Cardiac muscle cell (in vitro differentiated cells and primary cell): ENCODE measurements at regions not wholly inside any gene's neighbourhood (a gene's known extent, or its start where the extent isn't known, plus 50 kb on each side); places are given as distances from the start of the nearest gene placed in this dataset.

ENCODE experiments used
- DNase-seq, 2 donors: peaks; one replicate each; pipeline versions ENCODE4 v3.0.0 to v3.0.0-alpha.2; 2010 to 2017; ENCODE audit warnings: low read depth in 1 of 2, low spot score in 1 of 2
- H3K27ac ChIP-seq: fragments of 200-600 bp; sonication (generic); 2 replicates; pipeline ENCODE4 v1.5.1; 2016
- H3K27me3 ChIP-seq: fragments of 200-600 bp; sonication (generic); 2 replicates; pipeline ENCODE4 v1.6.0; 2016; ENCODE audit warnings: control low read depth
- H3K36me3 ChIP-seq: fragments of 200-600 bp; sonication (generic); 2 replicates; pipeline ENCODE4 v1.5.1; 2016; ENCODE audit warnings: control low read depth
- H3K4me1 ChIP-seq: fragments of 200-600 bp; sonication (generic); 2 replicates; pipeline ENCODE4 v1.8.1; 2017; ENCODE audit warnings: low read depth, mild to moderate bottlenecking, mixed run types
- H3K4me3 ChIP-seq: fragments of 200-600 bp; sonication (generic); 2 replicates; pipeline ENCODE4 v1.5.1; 2016; ENCODE audit warnings: mild to moderate bottlenecking
- H3K9me3 ChIP-seq: fragments of 200-600 bp; sonication (generic); 2 replicates; pipeline ENCODE4 v1.5.1; 2017; ENCODE audit warnings: low read depth, mild to moderate bottlenecking, control low read depth
- CTCF ChIP-seq: IDR thresholded peaks from 2 replicates; pipeline ENCODE4 v1.5.1; 2012; ENCODE audit warnings: low read depth, mild to moderate bottlenecking, low read length

- DNase-seq, result no peak
- H3K27ac ChIP-seq, result no peak overlapping the region
Observed at GRCh38 chr9:118384531-118385100, 680.4 kb downstream of the TLR4 start.

GRCh38 chr9:118395415-118395814 is 691.2 kb downstream of the TLR4 start:
- DNase-seq, result no peak
- no peaks in the 10 kb centered on the region for H3K4me1 ChIP-seq
- no peak overlapping the region for H3K27ac ChIP-seq
- H3K9me3 ChIP-seq, result no peaks in the 10 kb centered on the region
- H3K27me3 ChIP-seq, result no peaks in the 10 kb centered on the region
- H3K36me3 ChIP-seq, result no peaks in the 10 kb centered on the region
- TF ChIP-seq CTCF, result no peak
- H3K4me3 ChIP-seq, result no peak overlapping the region

More at GRCh38 chr9:118384531-118385100, 680.4 kb downstream of the TLR4 start:
- no peak overlapping the region for H3K4me3 ChIP-seq
- no peaks in the 10 kb centered on the region for H3K4me1 ChIP-seq
- H3K27me3 ChIP-seq, result no peaks in the 10 kb centered on the region
- H3K9me3 ChIP-seq, result no peaks in the 10 kb centered on the region
- no peaks in the 10 kb centered on the region for H3K36me3 ChIP-seq
- TF ChIP-seq CTCF, result no peak

DNA sequence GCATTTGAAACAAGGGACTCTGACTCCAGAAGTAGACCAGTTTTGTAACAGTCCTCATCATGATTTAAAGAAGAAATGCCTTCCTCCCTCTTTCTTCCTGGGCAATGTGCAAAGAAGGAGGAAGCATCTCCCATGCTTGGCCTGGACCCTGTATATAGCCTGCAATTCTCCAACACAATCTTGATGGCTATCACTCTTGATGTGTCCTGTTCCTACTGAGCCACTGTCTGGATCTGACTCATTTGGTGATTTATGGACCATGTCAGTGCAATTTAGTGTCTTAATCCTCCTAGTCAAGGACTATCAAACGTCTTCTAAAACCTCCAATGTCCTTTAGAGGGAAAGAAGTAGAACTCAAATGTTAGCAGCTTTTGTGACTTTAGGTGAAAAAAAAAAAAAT is 697.3 kb downstream of the TLR4 start:
- H3K27ac ChIP-seq, result no peak overlapping the region
- H3K36me3 ChIP-seq, result no peaks in the 10 kb centered on the region
- no peaks in the 10 kb centered on the region for H3K4me1 ChIP-seq
- no peak overlapping the region for H3K4me3 ChIP-seq
- no peak for TF ChIP-seq CTCF
- DNase-seq, result no peak
- no peaks in the 10 kb centered on the region for H3K27me3 ChIP-seq
- no peaks in the 10 kb centered on the region for H3K9me3 ChIP-seq

DNA sequence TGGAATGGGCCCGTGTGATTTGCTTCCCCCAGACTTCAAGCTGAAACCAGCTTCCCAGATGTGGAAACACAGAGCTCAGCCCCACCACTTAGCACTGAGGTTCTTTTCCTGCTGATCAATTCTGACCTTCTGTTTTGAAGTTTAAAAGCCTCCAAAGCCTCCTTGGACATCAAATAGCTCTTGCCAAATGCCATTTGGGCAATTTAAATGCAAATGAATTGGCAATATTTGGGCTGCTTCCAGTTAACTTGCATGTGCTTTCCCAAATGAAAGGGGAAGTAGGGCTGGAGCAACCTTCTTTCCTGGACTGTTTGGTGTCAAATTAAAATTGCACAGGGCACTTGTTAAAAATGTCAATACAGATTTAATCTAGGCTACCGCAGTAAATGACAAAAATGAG is 710.5 kb downstream of the TLR4 start:
- no peak for TF ChIP-seq CTCF
- Histone ChIP-seq H3K4me3 (no peak overlapping the region), H3K27me3 (no peaks in the 10 kb centered on the region), H3K27ac (no peak overlapping the region), H3K4me1 (peaks cover 5% of the 10 kb centered on the region), H3K36me3 (no peaks in the 10 kb centered on the region), H3K9me3 (no peaks in the 10 kb centered on the region)
- no peak for DNase-seq

- DNase-seq, result no peak
- Histone ChIP-seq H3K9me3 (no peaks in the 10 kb centered on the region), H3K4me3 (no peak overlapping the region), H3K27ac (no peak overlapping the region), H3K4me1 (peaks cover 5% of the 10 kb centered on the region), H3K27me3 (no peaks in the 10 kb centered on the region), H3K36me3 (no peaks in the 10 kb centered on the region)
- TF ChIP-seq CTCF, result no peak
Observed at GRCh38 chr9:118418887-118419565, 714.8 kb downstream of the TLR4 start.
